IPS DF 6.9 (cell line): ENCODE measurements at regions not wholly inside any gene's neighbourhood (a gene's known extent, or its start where the extent isn't known, plus 50 kb on each side); places are given as distances from the start of the nearest gene placed in this dataset.

Source experiments
- DNase-seq: peaks from one replicate; pipeline ENCODE4 v3.0.0-alpha.2; 2013; ENCODE audit warnings: low read depth, low spot score
- H3K27ac ChIP-seq: one replicate; pipeline ENCODE4 v1.5.1; 2013; ENCODE audit warnings: low read length, control low read depth
- H3K27me3 ChIP-seq: 2 replicates; pipeline ENCODE4 v1.6.1; 2013; ENCODE audit warnings: mild to moderate bottlenecking, low read length; ENCODE audit not compliant: control insufficient read depth, insufficient read depth
- H3K36me3 ChIP-seq: 2 replicates; pipeline ENCODE4 v1.6.1; 2013; ENCODE audit warnings: low read length; ENCODE audit not compliant: control insufficient read depth, insufficient read depth
- H3K4me1 ChIP-seq: 2 replicates; pipeline ENCODE4 v1.6.1; 2013; ENCODE audit warnings: low read length; ENCODE audit not compliant: control insufficient read depth, insufficient read depth
- H3K4me3 ChIP-seq: 2 replicates; pipeline ENCODE4 v1.5.1; 2013; ENCODE audit warnings: mild to moderate bottlenecking, low read length
- H3K9me3 ChIP-seq: 2 replicates; pipeline ENCODE4 v1.6.1; 2013; ENCODE audit warnings: low read length, inconsistent platforms; ENCODE audit not compliant: control insufficient read depth, insufficient read depth
- WGBS: extraction: QIAGEN DNeasy Blood & Tissue Kit; methylation state at CpG from one replicate; pipeline ENCODE4 v1.1.7; 2013; ENCODE audit warnings: mixed read lengths, missing lambda C conversion rate; ENCODE audit not compliant: insufficient read length, insufficient coverage; 5-methylcytosine and 5-hydroxymethylcytosine counted together

GRCh38 chr6:168198302-168199180 lies 119.5 kb upstream of the FRMD1 start:
- Histone ChIP-seq H3K27me3 (no peaks in the 10 kb centered on the region), H3K36me3 (no peaks in the 10 kb centered on the region), H3K9me3 (no peaks in the 10 kb centered on the region), H3K27ac (no peak overlapping the region), H3K4me3 (no peak overlapping the region), H3K4me1 (no peaks in the 10 kb centered on the region)
- no peak for DNase-seq
- WGBS = no CpG with 5 or more reads among the region's 21 CpGs

GRCh38 chr6:168197636-168198301 lies 118.8 kb upstream of the FRMD1 start:
- WGBS = no CpG with 5 or more reads among the region's 10 CpGs
- Histone ChIP-seq H3K27me3 (no peaks in the 10 kb centered on the region), H3K27ac (no peak overlapping the region)

DNA sequence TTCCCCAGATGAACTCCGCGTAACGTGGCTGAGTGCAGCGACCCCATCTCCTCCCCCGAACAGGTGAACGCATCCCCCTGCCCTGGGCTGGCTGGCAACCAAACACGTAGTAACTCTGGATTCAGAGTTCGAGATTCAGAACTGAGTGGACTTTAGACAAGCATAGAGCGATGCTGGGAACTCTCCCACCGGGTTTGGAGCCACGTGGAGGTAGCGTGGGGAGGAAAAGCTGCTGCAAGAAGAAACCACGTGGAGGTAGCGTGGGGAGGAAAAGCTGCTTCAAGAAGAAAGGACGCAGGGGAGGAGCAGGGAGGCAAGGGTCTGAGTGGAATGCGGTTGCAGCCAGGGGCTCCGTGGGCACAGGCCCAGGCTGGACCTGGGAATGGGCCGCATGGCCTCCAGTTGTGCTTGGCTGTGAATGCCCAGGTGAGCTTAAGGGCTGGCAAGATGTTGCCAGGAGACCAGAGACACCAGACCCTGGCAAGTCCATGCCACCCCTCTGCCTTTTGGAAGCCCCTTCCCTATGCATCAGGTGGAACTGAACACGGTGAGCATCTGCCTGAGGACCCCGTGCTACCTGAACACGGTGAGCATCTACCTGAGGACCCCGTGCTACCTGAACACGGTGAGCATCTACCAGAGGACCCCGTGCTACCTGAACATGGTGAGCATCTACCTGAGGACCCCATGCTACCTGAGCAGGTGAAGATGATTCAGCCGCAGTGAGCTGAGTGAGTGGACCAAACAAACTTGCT lies 118.0 kb upstream of the FRMD1 start:
- H3K9me3 ChIP-seq = no peaks in the 10 kb centered on the region
- no peak overlapping the region for H3K4me3 ChIP-seq
- WGBS = no CpG with 5 or more reads among the region's 25 CpGs
- DNase-seq = no peak
- no peaks in the 10 kb centered on the region for H3K27me3 ChIP-seq
- H3K27ac ChIP-seq = no peak overlapping the region
- no peaks in the 10 kb centered on the region for H3K4me1 ChIP-seq
- no peaks in the 10 kb centered on the region for H3K36me3 ChIP-seq

More at GRCh38 chr6:168197636-168198301, 118.8 kb upstream of the FRMD1 start:
- no peak overlapping the region for H3K4me3 ChIP-seq
- DNase-seq = no peak
- no peaks in the 10 kb centered on the region for H3K9me3 ChIP-seq
- H3K4me1 ChIP-seq = no peaks in the 10 kb centered on the region
- no peaks in the 10 kb centered on the region for H3K36me3 ChIP-seq

GRCh38 chr6:168196385-168196860 lies 117.4 kb upstream of the FRMD1 start:
- no peaks in the 10 kb centered on the region for H3K4me1 ChIP-seq
- H3K4me3 ChIP-seq = no peak overlapping the region
- no peaks in the 10 kb centered on the region for H3K27me3 ChIP-seq
- WGBS = no CpG with 5 or more reads among the region's 14 CpGs
- H3K9me3 ChIP-seq = no peaks in the 10 kb centered on the region
- no peaks in the 10 kb centered on the region for H3K36me3 ChIP-seq
- no peak overlapping the region for H3K27ac ChIP-seq
- no peak for DNase-seq

- Histone ChIP-seq H3K27me3 (no peaks in the 10 kb centered on the region), H3K4me1 (no peaks in the 10 kb centered on the region), H3K36me3 (no peaks in the 10 kb centered on the region), H3K27ac (no peak overlapping the region), H3K9me3 (no peaks in the 10 kb centered on the region), H3K4me3 (no peak overlapping the region)
- WGBS = no CpG with 5 or more reads among the region's 10 CpGs
- no peak for DNase-seq
These were observed 116.7 kb upstream of the FRMD1 start for GRCh38 chr6:168195712-168196111.

GRCh38 chr6:168194732-168195567 lies 115.9 kb upstream of the FRMD1 start:
- no peaks in the 10 kb centered on the region for H3K9me3 ChIP-seq
- no peaks in the 10 kb centered on the region for H3K36me3 ChIP-seq
- no peaks in the 10 kb centered on the region for H3K27me3 ChIP-seq
- DNase-seq = no peak
- WGBS = no CpG with 5 or more reads among the region's 19 CpGs
- H3K27ac ChIP-seq = no peak overlapping the region
- no peak overlapping the region for H3K4me3 ChIP-seq
- H3K4me1 ChIP-seq = no peaks in the 10 kb centered on the region

- Histone ChIP-seq H3K4me3 (no peak overlapping the region), H3K27me3 (no peaks in the 10 kb centered on the region), H3K4me1 (no peaks in the 10 kb centered on the region), H3K36me3 (no peaks in the 10 kb centered on the region), H3K27ac (no peak overlapping the region), H3K9me3 (no peaks in the 10 kb centered on the region)
- no CpG with 5 or more reads among the region's 42 CpGs for WGBS
- DNase-seq = no peak
These were observed 115.1 kb upstream of the FRMD1 start for GRCh38 chr6:168193816-168194721.

DNA sequence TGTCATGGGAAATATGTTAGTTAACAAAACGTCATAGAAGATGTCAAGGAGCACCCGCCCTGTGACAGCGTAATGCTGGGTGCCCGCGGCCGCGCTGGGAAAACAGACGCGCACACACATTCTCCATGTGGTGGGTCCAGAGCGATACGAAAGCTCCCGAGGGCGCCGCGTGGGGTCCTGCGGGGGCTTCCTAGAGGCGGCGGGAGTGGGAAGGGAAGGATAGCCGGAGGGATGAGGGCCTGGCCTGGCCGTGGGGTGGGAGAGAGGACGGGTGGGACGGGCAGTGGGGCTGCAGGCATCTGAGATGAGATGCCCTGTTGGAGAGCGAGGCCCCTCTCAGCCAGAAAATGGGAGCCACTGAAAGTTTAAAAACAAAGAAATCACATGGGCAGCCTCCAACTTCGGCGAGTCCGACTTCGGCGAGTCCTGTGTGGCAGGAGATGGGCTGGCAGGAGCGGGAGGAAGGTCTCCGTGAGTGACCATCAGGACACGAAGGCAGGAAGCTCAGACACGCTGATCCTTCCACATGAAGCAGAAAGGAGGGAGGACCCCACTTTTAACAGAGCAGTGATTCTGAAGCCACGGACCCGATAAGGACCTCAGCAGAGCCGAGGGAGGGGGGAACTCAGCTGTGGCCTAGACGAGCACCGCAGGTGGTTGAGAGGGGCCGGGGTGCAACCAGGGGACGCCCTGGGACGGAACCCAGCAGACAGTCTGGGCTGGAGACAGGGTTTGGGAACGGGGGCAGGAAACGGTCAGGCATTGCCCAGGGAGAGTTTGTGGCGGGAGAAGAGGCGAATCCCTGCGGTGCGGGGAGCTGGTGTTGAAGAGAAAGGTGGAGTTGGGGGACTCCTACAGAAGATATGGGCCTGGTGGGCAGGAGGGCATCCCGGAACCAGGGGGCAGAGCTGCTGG lies 114.1 kb upstream of the FRMD1 start:
- no peaks in the 10 kb centered on the region for H3K9me3 ChIP-seq
- H3K36me3 ChIP-seq = no peaks in the 10 kb centered on the region
- no peak for DNase-seq
- no peak overlapping the region for H3K27ac ChIP-seq
- no peaks in the 10 kb centered on the region for H3K4me1 ChIP-seq
- H3K4me3 ChIP-seq = no peak overlapping the region
- WGBS = no CpG with 5 or more reads among the region's 47 CpGs
- no peaks in the 10 kb centered on the region for H3K27me3 ChIP-seq
